ENCODE measurements at regions not wholly inside any gene's neighbourhood (a gene's known extent, or its start where the extent isn't known, plus 50 kb on each side); places are given as distances from the start of the nearest gene placed in this dataset.

DNA sequence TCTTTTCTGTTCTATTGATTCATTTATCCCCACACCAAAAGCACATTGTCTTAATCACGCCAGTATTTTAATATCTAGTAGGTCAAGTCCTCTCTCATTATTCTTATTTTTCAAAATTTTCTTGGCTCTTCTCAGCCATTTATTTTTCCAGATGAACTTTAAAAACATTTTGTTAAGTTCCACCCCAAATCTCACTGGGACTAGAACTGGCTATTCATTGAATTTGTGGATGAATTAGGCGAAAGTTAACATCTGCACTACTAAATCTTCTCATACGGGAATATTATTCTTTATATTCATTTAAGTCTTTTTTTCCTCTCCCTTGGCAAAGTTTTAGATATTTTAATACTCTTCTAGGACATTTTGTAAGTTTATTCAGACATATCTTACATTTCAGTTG, 295.2 kb upstream of the MGMT start:
- H3K27ac ChIP-seq (ENCODE audit: low read depth): no peak overlapping the region
- no peak overlapping the region for H3K4me3 ChIP-seq (ENCODE audit: low read depth, low read length)
- peak; percentile 28 for DNase-seq (ENCODE audit: extremely low spot score)
- H3K36me3 ChIP-seq (ENCODE audit: insufficient read depth): no peaks in the 10 kb centered on the region
- H3K4me1 ChIP-seq (ENCODE audit: insufficient read depth): no peaks in the 10 kb centered on the region
- 60% methylated on average over 3 of the region's 3 CpGs for WGBS

DNA sequence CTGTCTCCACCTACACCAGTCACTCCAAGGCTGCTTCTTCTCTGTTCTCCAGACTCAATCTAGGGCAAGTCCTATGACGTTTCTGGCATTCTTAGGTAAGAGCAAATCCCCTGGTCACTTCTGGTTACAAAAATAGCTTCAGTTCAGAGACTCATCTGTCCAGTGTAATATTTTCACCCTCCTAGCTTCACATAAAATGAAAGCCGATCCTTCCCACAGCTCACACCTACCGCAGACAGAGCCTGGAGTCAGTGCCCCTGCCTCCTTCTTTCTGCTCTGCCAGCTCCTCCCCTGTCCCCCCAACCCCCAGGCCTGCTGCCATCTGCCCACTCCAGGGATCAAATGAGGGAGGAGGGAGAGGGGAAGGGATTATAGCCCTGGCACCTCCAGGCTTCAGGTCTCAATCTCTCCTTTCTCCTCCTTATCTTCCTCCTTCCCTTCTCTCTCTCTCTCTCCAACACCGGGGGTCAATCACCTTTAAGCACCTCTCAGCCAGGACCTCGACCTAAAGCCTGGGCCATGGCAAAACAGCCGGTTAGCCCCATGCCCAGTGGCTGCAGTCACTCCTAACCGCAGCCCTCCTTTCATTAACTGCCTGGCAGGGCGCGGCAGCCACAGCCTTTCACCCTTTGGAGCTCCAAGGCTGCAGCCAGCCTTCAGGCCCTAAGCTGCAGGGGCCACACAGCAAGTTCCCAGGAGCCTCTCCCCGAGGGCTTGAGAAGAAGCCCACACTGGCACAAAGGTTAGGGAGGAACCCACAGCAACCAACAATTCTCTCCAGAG, 292.6 kb upstream of the MGMT start:
- no peak overlapping the region for H3K27ac ChIP-seq (ENCODE audit: low read depth)
- H3K36me3 ChIP-seq (ENCODE audit: insufficient read depth): no peaks in the 10 kb centered on the region
- 64% methylated on average over 10 of the region's 10 CpGs for WGBS
- DNase-seq (ENCODE audit: extremely low spot score): no peak
- no peak overlapping the region for H3K4me3 ChIP-seq (ENCODE audit: low read depth, low read length)
- H3K4me1 ChIP-seq (ENCODE audit: insufficient read depth): no peaks in the 10 kb centered on the region

DNA sequence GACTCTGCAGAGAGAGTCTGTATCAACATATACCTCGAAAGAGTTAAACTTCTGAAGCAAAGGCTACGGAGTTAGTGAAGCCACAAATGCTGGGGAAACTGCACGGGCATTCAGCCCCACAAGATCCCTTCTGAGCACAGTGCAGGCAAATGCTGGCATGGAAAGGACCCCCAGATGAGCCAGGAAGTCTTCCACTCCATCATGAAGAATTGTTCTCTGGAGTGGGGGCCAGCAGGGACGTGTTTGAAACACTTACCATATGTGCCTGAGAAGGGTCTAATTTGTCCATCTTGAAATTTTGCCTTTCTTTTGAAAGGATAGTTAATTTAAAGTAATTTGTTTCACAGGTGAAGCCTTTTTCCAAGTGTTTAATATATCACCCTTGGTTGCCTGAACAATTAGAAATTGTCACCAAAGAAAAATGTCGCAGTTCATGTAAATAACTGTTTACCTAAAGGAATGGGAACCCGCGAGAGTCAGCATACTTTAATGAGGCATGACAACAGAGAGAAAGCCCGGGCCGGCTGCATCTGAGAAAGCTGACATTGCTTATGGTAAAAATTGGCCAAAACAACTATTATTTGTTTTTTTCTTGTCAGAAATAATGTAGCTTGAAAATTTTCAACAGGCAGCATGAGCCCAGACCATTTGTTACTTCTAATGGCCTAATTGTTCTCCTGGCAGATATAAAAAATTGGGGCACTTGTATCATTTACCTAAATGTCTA, 287.6 kb upstream of the MGMT start:
- no peak overlapping the region for H3K4me3 ChIP-seq (ENCODE audit: low read depth, low read length)
- H3K4me1 ChIP-seq (ENCODE audit: insufficient read depth): no peaks in the 10 kb centered on the region
- H3K36me3 ChIP-seq (ENCODE audit: insufficient read depth): no peaks in the 10 kb centered on the region
- H3K27ac ChIP-seq (ENCODE audit: low read depth): no peak overlapping the region
- 67% methylated on average over 9 of the region's 9 CpGs for WGBS
- DNase-seq (ENCODE audit: extremely low spot score): no peak

DNA sequence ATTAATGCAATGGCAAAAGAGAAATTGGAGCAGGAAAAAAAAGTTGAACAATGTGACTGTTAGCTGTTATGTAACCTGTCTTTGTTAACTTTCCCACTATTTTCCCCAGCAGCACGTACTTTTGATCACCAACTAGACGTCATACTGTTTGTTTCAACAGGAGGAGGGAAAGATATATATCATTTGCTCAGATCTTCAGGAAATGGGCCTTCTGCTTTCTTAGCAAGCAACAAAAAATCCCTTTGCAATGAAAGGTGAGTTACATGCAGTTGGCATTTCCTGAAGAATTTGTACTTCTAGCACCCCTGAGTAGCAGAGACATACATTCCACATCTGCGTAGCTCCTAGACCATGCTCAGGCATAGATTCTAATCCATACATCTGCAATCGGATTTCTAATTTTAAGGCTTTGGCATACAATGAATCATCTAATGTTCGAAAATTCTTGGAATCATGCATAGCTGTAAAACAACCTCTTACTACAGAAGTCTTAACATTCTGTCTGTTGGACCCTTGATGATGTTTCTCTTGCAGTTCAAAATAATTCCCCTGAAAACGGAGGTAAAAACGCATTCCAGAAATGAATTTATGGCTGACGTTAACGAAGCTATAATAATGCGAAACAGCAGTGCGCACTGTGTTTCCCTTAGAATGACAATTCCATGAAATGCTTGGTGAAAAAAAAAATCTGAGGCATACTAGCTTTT, 286.9 kb upstream of the MGMT start:
- Histone ChIP-seq H3K4me1 (ENCODE audit: insufficient read depth) (no peaks in the 10 kb centered on the region), H3K4me3 (ENCODE audit: low read depth, low read length) (no peak overlapping the region), H3K27ac (ENCODE audit: low read depth) (no peak overlapping the region), H3K36me3 (ENCODE audit: insufficient read depth) (no peaks in the 10 kb centered on the region)
- WGBS: 77% methylated on average over 11 of the region's 11 CpGs
- no peak for DNase-seq (ENCODE audit: extremely low spot score)

DNA sequence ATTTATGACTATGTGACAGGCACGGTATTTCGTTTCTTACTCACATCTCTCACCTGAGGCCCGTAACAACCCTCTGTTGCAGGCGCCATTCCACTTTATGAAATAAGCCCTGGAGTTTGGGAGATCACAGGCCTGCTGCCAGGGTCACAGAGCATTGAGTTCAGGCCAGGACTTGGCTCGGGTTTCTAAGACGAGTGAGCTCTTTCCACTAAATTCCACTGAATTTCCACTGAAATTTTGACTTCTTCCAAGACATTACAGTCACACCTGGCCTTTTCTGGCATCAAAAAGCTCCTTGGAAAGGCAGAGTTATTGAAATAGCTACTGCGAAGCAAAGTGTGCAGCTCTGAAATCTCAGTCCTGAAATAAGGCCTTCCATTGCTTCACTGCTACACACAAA, 282.8 kb upstream of the MGMT start:
- Histone ChIP-seq H3K27ac (ENCODE audit: low read depth) (no peak overlapping the region), H3K4me1 (ENCODE audit: insufficient read depth) (no peaks in the 10 kb centered on the region), H3K4me3 (ENCODE audit: low read depth, low read length) (no peak overlapping the region), H3K36me3 (ENCODE audit: insufficient read depth) (no peaks in the 10 kb centered on the region)
- WGBS: 70% methylated on average over 7 of the region's 7 CpGs
- DNase-seq (ENCODE audit: extremely low spot score): no peak

DNA sequence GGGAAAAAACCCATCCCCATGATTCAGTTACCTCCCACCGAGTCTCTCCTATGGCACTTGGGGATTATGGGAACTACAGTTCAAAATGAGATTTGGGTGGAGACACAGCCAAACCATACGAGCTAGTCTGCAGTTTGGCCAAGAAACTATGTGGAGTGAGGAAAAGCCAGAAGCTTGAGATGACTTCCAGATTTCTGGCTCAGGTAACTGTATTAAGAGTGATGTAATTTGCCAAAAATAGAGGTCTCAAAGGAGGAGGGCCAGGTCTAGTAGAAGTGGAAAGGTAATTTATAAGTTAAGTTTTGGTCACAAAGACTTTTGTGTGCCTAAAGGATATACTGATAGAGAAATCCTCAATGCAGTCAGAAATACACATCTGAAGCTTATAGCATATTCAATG, 279.7 kb upstream of the MGMT start:
- no peaks in the 10 kb centered on the region for H3K4me1 ChIP-seq (ENCODE audit: insufficient read depth)
- H3K4me3 ChIP-seq (ENCODE audit: low read depth, low read length): no peak overlapping the region
- no peaks in the 10 kb centered on the region for H3K36me3 ChIP-seq (ENCODE audit: insufficient read depth)
- WGBS: 43% methylated on average over 2 of the region's 2 CpGs
- H3K27ac ChIP-seq (ENCODE audit: low read depth): no peak overlapping the region
- no peak for DNase-seq (ENCODE audit: extremely low spot score)

DNA sequence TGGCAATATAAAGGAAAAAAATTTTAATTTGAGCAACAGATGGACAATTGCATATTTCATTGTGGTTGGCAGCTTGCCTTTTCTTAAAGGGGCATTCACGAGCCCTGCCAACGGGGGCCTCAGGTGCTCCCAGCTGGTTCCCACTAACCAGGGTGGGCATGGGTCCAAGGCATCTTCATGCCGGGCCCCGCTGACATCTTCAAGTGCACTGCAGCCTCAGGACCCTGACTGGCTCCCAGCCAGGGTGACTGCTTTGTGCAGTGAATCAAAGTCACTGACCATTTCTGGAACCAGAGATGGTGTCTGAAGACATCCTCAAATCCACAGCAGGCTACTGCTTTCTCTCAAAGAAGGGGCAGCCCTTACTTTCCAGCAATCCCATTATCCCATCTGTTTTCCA, 275.2 kb upstream of the MGMT start:
- no peak overlapping the region for H3K27ac ChIP-seq (ENCODE audit: low read depth)
- no peaks in the 10 kb centered on the region for H3K36me3 ChIP-seq (ENCODE audit: insufficient read depth)
- H3K4me3 ChIP-seq (ENCODE audit: low read depth, low read length): no peak overlapping the region
- no peak for DNase-seq (ENCODE audit: extremely low spot score)
- H3K4me1 ChIP-seq (ENCODE audit: insufficient read depth): no peaks in the 10 kb centered on the region
- WGBS: 23% methylated on average over 4 of the region's 4 CpGs

DNA sequence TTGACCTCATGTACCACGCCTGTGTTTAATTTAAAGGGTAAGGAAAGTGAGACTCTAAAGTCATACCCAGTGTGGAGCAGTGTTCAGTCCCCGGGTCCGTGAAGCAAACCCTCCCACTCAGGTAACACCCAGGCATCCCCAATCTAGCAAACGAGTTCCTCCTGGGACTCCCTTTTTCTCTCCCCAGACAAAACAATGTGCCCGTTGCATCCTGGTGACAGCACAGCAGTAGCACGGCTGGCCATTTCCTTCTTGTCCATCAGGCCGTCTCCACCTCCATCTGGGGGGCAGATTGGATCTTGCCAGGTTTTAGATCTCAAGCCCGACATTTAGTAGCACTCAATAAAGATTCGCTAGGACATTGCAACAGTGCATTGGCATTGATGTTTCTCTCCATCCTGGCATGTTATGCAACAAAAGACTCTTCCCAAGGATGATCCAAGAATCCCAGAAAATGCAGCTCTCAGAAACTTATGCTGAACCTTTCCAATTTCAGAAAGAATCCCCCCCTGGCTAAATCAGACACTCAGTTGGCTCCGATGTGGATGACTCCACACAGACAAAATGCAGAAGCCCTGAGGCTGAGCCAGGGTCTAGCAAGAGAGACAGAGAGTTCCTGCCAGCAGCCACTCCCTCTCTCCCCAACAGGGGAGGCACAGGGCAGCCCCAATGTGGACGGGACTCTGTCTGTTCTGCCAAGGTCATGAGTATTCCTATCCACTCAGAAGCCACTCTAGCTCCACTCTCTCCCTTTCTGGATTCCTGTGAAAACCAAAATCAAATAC, 274.5 kb upstream of the MGMT start:
- Histone ChIP-seq H3K4me1 (ENCODE audit: insufficient read depth) (no peaks in the 10 kb centered on the region), H3K36me3 (ENCODE audit: insufficient read depth) (no peaks in the 10 kb centered on the region), H3K27ac (ENCODE audit: low read depth) (no peak overlapping the region), H3K4me3 (ENCODE audit: low read depth, low read length) (no peak overlapping the region)
- peak; percentile 39 for DNase-seq (ENCODE audit: extremely low spot score)
- WGBS: 42% methylated on average over 11 of the region's 11 CpGs

DNA sequence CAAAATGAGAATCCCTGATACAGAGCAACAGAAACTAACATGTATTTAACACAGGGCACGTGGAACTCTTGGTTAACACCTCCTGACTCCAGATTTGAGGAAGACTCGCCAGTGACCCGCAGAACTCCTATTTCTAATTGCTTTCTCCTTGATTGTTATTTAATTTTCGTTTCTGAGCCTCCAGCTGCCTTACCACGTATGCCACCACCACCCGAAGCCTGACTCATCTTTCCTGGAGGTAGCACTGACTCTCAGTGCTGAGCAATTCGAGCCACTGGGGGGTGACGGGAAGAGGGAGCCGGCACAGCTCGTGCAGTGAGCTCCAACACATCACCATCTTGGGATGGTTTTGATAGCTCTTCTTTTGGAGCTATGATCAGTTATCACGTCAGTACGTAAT, 273.9 kb upstream of the MGMT start:
- Histone ChIP-seq H3K27ac (ENCODE audit: low read depth) (no peak overlapping the region), H3K4me3 (ENCODE audit: low read depth, low read length) (no peak overlapping the region)

DNA sequence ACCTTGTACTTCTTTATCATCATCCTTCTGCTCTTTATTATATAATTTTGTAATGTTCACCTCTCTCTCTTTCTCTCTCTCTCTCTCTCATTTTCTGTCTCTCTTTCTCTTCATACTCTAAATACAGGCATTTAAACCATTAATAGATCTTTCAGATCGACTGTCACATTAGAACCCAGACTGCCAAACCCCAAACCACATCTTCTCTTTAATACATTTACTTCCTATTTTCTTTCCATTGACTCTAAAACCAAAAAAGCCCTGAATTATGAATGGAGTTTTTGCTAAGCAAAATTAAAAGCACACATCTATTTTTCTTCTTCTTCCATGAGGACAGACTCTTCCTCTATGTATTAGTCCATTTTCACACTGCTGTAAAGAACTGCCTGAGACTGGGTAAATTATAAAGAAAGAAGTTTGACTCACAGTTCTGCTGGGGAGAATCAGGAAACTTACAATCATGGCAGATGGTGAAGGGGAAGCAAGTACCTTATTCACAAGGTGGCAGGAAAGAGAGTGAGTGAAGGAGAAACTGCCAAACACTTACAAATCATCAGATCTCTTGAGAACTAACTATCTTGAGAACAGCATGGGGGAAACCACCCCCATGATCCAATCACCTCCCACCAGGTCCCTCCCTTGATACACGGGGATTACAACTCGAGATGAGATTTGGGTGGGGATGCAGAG, 272.7 kb upstream of the MGMT start:
- H3K36me3 ChIP-seq (ENCODE audit: insufficient read depth): no peaks in the 10 kb centered on the region
- WGBS: 73% methylated on average over 3 of the region's 3 CpGs
- H3K4me3 ChIP-seq (ENCODE audit: low read depth, low read length): no peak overlapping the region
- no peak overlapping the region for H3K27ac ChIP-seq (ENCODE audit: low read depth)
- no peak for DNase-seq (ENCODE audit: extremely low spot score)
- no peaks in the 10 kb centered on the region for H3K4me1 ChIP-seq (ENCODE audit: insufficient read depth)

More for the DNA sequence above, 273.9 kb upstream of the MGMT start:
- no peaks in the 10 kb centered on the region for H3K4me1 ChIP-seq (ENCODE audit: insufficient read depth)
- WGBS: 62% methylated on average over 12 of the region's 12 CpGs
- DNase-seq (ENCODE audit: extremely low spot score): no peak
- no peaks in the 10 kb centered on the region for H3K36me3 ChIP-seq (ENCODE audit: insufficient read depth)

DNA sequence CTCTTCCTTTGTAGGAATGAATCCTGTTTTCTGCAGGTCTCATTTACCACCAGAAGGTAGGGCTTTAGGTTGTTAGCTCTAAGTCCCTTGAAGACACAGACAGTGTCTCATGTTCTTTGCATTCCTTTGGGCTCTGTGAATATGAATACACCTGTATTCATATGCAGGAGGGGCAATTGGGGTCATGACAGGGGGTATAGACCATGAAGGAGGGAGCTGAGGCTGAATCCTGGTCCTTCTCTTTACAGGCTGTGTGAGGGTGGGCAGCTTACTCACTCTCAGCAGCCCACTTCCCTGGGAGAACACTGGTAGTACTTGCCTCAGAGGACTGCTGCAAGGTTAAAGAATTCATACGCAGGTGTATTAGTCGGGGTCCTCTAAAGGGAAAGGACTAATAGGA, 267.2 kb upstream of the MGMT start:
- Histone ChIP-seq H3K4me3 (ENCODE audit: low read depth, low read length) (no peak overlapping the region), H3K36me3 (ENCODE audit: insufficient read depth) (no peaks in the 10 kb centered on the region), H3K27ac (ENCODE audit: low read depth) (no peak overlapping the region), H3K4me1 (ENCODE audit: insufficient read depth) (no peaks in the 10 kb centered on the region)
- DNase-seq (ENCODE audit: extremely low spot score): no peak
- 67% methylated on average over 2 of the region's 2 CpGs for WGBS

DNA sequence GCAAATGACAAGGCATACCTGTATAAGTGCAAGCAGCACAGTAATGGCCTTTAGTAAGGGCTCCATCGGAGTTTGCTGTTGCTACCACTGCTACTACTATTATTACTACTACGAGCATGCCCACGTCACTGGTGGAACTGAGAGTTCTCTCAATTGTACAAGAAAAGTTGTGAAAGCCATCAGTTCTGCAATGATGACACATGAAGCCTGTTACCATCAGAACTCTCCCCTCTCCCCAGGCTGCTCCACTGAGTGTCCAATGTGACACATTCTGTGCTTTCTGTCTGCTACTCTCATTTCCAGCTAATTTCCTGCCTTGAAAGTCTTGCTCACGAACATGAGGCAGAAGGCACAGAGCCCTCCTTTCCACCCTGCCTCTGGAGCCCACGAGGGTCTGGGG, 263.2 kb upstream of the MGMT start:
- H3K27ac ChIP-seq (ENCODE audit: low read depth): no peak overlapping the region
- DNase-seq (ENCODE audit: extremely low spot score): no peak
- H3K4me3 ChIP-seq (ENCODE audit: low read depth, low read length): no peak overlapping the region
- 85% methylated on average over 5 of the region's 5 CpGs for WGBS
- no peaks in the 10 kb centered on the region for H3K36me3 ChIP-seq (ENCODE audit: insufficient read depth)
- H3K4me1 ChIP-seq (ENCODE audit: insufficient read depth): no peaks in the 10 kb centered on the region

DNA sequence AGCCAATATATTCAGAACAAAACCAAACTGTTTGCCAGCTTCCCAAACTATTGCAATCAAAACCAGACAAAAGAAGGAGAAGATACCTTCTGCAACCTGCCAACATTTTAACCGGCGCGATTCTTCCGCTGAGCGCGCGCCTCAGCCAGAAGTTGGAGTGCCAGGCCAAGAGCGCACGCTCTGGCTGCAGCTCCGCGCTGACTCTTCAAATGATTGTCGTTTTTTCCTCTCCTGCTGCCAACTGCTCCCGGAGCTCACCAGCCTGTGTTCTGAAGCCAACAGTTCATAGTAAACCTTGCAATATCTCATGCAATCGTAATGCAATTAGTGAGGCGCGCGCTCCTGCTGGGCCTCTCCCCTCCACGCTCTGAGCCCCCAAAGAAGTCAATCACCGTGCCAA, 259.7 kb upstream of the MGMT start:
- H3K36me3 ChIP-seq (ENCODE audit: insufficient read depth): no peaks in the 10 kb centered on the region
- no peak overlapping the region for H3K4me3 ChIP-seq (ENCODE audit: low read depth, low read length)
- no peak for DNase-seq (ENCODE audit: extremely low spot score)
- 85% methylated on average over 19 of the region's 19 CpGs for WGBS
- no peak overlapping the region for H3K27ac ChIP-seq (ENCODE audit: low read depth)
- H3K4me1 ChIP-seq (ENCODE audit: insufficient read depth): no peaks in the 10 kb centered on the region
